ENCODE measurements at regions not wholly inside any gene's neighbourhood (a gene's known extent, or its start where the extent isn't known, plus 50 kb on each side); places are given as distances from the start of the nearest gene placed in this dataset.
"Not testable (repeated sequence)": the region's sequence is repeated elsewhere in the genome, so short reads cannot be mapped to it uniquely, and the experiment has no call there.

GRCh38 chr5:119757276-119757675 is 127.9 kb downstream of the FAM170A start:
- Mint-ChIP-seq H3K36me3 (ENCODE audit: unreplicated experiment) (no peaks in the 10 kb centered on the region), H3K4me3 (ENCODE audit: unreplicated experiment) (no peak overlapping the region), H3K4me1 (ENCODE audit: unreplicated experiment) (no peaks in the 10 kb centered on the region), H3K27ac (ENCODE audit: unreplicated experiment) (no peak overlapping the region), H3K27me3 (ENCODE audit: unreplicated experiment) (no peaks in the 10 kb centered on the region), H3K9me3 (ENCODE audit: unreplicated experiment) (no peaks in the 10 kb centered on the region)
- no peak for DNase-seq (ENCODE audit: extremely low spot score, unreplicated experiment)
- no peak for TF ChIP-seq CTCF (IDR thresholded peaks at IDR 0.05)

DNA sequence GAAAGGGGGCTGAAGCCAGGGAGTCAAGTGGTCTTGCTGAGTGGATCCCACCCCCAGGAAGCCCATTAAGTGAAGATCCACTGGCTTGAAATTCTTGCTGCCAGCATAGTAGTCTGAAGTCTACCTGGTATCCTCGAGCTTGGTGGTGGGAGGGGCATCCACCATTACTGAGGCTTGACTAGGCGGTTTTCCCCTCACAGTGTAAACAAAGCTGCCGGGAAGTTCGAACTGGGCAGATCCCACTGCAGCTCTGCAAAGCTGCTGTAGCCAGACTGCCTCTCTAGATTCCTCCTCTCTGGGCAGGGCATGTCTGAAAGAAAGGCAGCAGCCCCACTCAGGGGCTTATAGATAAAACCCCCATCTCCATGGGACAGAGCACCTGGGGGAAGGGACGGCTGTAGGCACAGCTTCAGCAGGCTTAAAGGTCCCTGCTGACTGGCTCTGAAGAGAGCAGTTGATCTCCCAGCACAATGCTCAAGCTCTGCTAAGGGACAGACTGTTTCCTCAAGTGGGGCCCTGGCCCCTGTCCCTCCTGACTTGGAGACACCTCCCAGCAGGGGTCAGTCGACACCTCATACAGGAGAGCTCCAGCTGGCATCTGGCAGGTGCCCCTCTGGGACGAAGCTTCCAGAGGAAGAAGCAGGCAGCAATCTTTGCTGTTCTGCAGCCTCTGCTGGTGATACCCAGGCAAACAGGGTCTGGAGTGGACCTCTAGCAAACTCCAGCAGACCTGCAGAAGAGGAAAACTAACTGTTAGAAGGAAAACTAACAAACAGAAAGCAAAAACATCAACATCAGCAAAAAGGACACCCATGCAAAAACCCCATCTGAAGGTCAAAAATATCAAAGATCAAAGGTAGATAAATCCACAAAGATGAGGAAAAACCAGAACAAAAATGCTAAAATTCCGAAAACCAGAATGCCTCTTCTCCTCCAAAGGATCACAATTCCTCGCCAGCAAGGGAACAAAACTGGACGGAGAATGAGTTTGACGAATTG is 140.6 kb downstream of the FAM170A start:
- DNase-seq (ENCODE audit: extremely low spot score, unreplicated experiment); H3K4me3 Mint-ChIP-seq (ENCODE audit: unreplicated experiment); H3K4me1 Mint-ChIP-seq (ENCODE audit: unreplicated experiment); H3K36me3 Mint-ChIP-seq (ENCODE audit: unreplicated experiment); H3K27me3 Mint-ChIP-seq (ENCODE audit: unreplicated experiment); H3K27ac Mint-ChIP-seq (ENCODE audit: unreplicated experiment): not testable (repeated sequence)
- H3K9me3 Mint-ChIP-seq (ENCODE audit: unreplicated experiment): peaks cover 11% of the 10 kb centered on the region

- H3K4me1 Mint-ChIP-seq (ENCODE audit: unreplicated experiment); H3K4me3 Mint-ChIP-seq (ENCODE audit: unreplicated experiment); H3K27ac Mint-ChIP-seq (ENCODE audit: unreplicated experiment); H3K9me3 Mint-ChIP-seq (ENCODE audit: unreplicated experiment); H3K36me3 Mint-ChIP-seq (ENCODE audit: unreplicated experiment); H3K27me3 Mint-ChIP-seq (ENCODE audit: unreplicated experiment); DNase-seq (ENCODE audit: extremely low spot score, unreplicated experiment): not testable (repeated sequence)
Observed at GRCh38 chr5:119780145-119780544, 150.8 kb downstream of the FAM170A start.

DNA sequence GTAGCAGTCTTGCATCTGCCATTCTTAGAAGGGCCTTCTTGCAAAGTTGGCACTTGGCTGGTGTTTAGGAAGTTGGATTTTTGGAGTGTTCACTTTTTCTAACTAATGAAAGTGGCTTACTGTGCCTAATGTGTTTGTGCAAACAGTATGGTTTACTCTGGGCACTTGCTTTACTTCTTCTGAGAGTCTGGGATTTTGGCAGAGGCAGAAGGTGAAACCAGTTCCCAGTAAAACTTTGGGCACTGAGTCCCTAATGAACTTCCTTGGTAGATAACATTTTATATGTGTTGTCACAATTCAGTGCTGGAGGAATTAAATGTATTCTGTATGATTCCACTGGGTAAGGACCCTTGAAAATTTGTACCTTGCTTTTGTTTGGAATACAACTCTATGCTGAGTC is 155.7 kb downstream of the FAM170A start:
- DNase-seq (ENCODE audit: extremely low spot score, unreplicated experiment): no peak
- no peaks in the 10 kb centered on the region for H3K36me3 Mint-ChIP-seq (ENCODE audit: unreplicated experiment)

GRCh38 chr5:119789406-119790117 is 160.2 kb downstream of the FAM170A start:
- H3K27ac Mint-ChIP-seq (ENCODE audit: unreplicated experiment): no peak overlapping the region
- DNase-seq (ENCODE audit: extremely low spot score, unreplicated experiment): no peak
- no peaks in the 10 kb centered on the region for H3K27me3 Mint-ChIP-seq (ENCODE audit: unreplicated experiment)
- H3K36me3 Mint-ChIP-seq (ENCODE audit: unreplicated experiment): no peaks in the 10 kb centered on the region
- no peak overlapping the region for H3K4me3 Mint-ChIP-seq (ENCODE audit: unreplicated experiment)
- no peaks in the 10 kb centered on the region for H3K4me1 Mint-ChIP-seq (ENCODE audit: unreplicated experiment)
- H3K9me3 Mint-ChIP-seq (ENCODE audit: unreplicated experiment): no peaks in the 10 kb centered on the region
- no peak for TF ChIP-seq CTCF (IDR thresholded peaks at IDR 0.05)

More for the DNA sequence above, 155.7 kb downstream of the FAM170A start:
- no peaks in the 10 kb centered on the region for H3K4me1 Mint-ChIP-seq (ENCODE audit: unreplicated experiment)
- H3K4me3 Mint-ChIP-seq (ENCODE audit: unreplicated experiment): no peak overlapping the region
- no peak for TF ChIP-seq CTCF (IDR thresholded peaks at IDR 0.05)
- H3K27me3 Mint-ChIP-seq (ENCODE audit: unreplicated experiment): no peaks in the 10 kb centered on the region
- no peak overlapping the region for H3K27ac Mint-ChIP-seq (ENCODE audit: unreplicated experiment)
- H3K9me3 Mint-ChIP-seq (ENCODE audit: unreplicated experiment): no peaks in the 10 kb centered on the region

Data from osteocyte (in vitro differentiated cells).